Subcutaneous abdominal adipose tissue (tissue), 5 donors: ENCODE measurements at regions not wholly inside any gene's neighbourhood (a gene's known extent, or its start where the extent isn't known, plus 50 kb on each side); places are given as distances from the start of the nearest gene placed in this dataset.
A peak's percentile ranks its signal among the peaks of the same experiment; 100 is the strongest.
"Not testable (repeated sequence)": the region's sequence is repeated elsewhere in the genome, so short reads cannot be mapped to it uniquely, and the experiment has no call there.

Experiments
- H3K27ac ChIP-seq: one replicate; pipeline ENCODE4 v1.7.0; 2013; ENCODE audit warnings: low read depth, mild to moderate bottlenecking, inconsistent platforms, low read length, moderate library complexity
- H3K27me3 ChIP-seq, 5 donors: one replicate each; pipeline ENCODE4 v1.7.0; 2013; ENCODE audit warnings: low read length in 5 of 5, inconsistent platforms in 1 of 5; ENCODE audit not compliant: control insufficient read depth in 5 of 5, insufficient read depth in 4 of 5
- H3K36me3 ChIP-seq, 5 donors: one replicate each; pipeline ENCODE4 v1.7.0; 2013; ENCODE audit warnings: low read length in 5 of 5; ENCODE audit not compliant: control insufficient read depth in 5 of 5, insufficient read depth in 5 of 5
- H3K4me1 ChIP-seq, 5 donors: one replicate each; pipeline ENCODE4 v1.7.0; 2013; ENCODE audit warnings: low read length in 5 of 5, mild to moderate bottlenecking in 3 of 5, moderate library complexity in 1 of 5; ENCODE audit not compliant: control insufficient read depth in 5 of 5, insufficient read depth in 5 of 5
- H3K4me3 ChIP-seq, 5 donors: one replicate each; pipeline ENCODE4 v1.7.0; 2013; ENCODE audit warnings: low read length in 5 of 5, low read depth in 1 of 5
- H3K9ac ChIP-seq, 5 donors: one replicate each; pipeline ENCODE4 v1.7.0; 2013; ENCODE audit warnings: low read length in 5 of 5, mild to moderate bottlenecking in 4 of 5, moderate library complexity in 3 of 5
- H3K9me3 ChIP-seq, 5 donors: one replicate each; pipeline ENCODE4 v1.7.0; 2013; ENCODE audit warnings: low read length in 5 of 5; ENCODE audit not compliant: control insufficient read depth in 5 of 5
- donor health status: healthy.
- donor health status: healthy.
- donor health status: healthy.
- donor health status: healthy.
- donor health status: healthy.

- Histone ChIP-seq H3K4me3 (no peak overlapping the region), H3K27ac (no peak overlapping the region)
Measured at GRCh38 chr2:175853616-175853890, 148.5 kb downstream of the LNPK start.

GRCh38 chr2:175852879-175853615, 149.0 kb downstream of the LNPK start:
- H3K4me3 ChIP-seq, result no peak overlapping the region
- no peaks in the 10 kb centered on the region for H3K36me3 ChIP-seq
- no peak overlapping the region for H3K27ac ChIP-seq
- H3K9me3 ChIP-seq, result peaks cover 0 to 3% (median 0%) of the 10 kb centered on the region in 5 donors
- H3K4me1 ChIP-seq, result no peaks in the 10 kb centered on the region
- no peak overlapping the region for H3K9ac ChIP-seq
- no peaks in the 10 kb centered on the region for H3K27me3 ChIP-seq

More at GRCh38 chr2:175853616-175853890, 148.5 kb downstream of the LNPK start:
- Histone ChIP-seq H3K27me3 (no peaks in the 10 kb centered on the region), H3K36me3 (no peaks in the 10 kb centered on the region), H3K4me1 (no peaks in the 10 kb centered on the region), H3K9me3 (peaks cover 0 to 3% (median 0%) of the 10 kb centered on the region in 5 donors), H3K9ac (no peak overlapping the region)

GRCh38 chr2:175847128-175847527, 154.9 kb downstream of the LNPK start:
- Histone ChIP-seq H3K27ac (no peak overlapping the region), H3K36me3 (no peaks in the 10 kb centered on the region), H3K27me3 (no peaks in the 10 kb centered on the region), H3K4me3 (no peak overlapping the region), H3K9ac (no peak overlapping the region), H3K4me1 (peaks cover 0 to 6% (median 0%) of the 10 kb centered on the region in 5 donors), H3K9me3 (no peaks in the 10 kb centered on the region)

GRCh38 chr2:175844169-175844568, 157.9 kb downstream of the LNPK start:
- Histone ChIP-seq H3K4me3 (no peak overlapping the region), H3K27ac (no peak overlapping the region), H3K9ac (no peak overlapping the region), H3K4me1 (peaks cover 0 to 6% (median 0%) of the 10 kb centered on the region in 5 donors), H3K9me3 (no peaks in the 10 kb centered on the region), H3K36me3 (no peaks in the 10 kb centered on the region), H3K27me3 (no peaks in the 10 kb centered on the region)

GRCh38 chr2:175843625-175844024, 158.4 kb downstream of the LNPK start:
- H3K27ac ChIP-seq, result no peak overlapping the region
- no peaks in the 10 kb centered on the region for H3K9me3 ChIP-seq
- H3K27me3 ChIP-seq, result no peaks in the 10 kb centered on the region
- H3K36me3 ChIP-seq, result no peaks in the 10 kb centered on the region
- H3K4me1 ChIP-seq, result peaks cover 0 to 6% (median 0%) of the 10 kb centered on the region in 5 donors
- H3K4me3 ChIP-seq, result no peak overlapping the region
- H3K9ac ChIP-seq, result no peak overlapping the region

- H3K27me3 ChIP-seq, result no peaks in the 10 kb centered on the region
- H3K9me3 ChIP-seq, result no peaks in the 10 kb centered on the region
- no peak overlapping the region for H3K27ac ChIP-seq
- H3K4me1 ChIP-seq, result peaks cover 0 to 6% (median 0%) of the 10 kb centered on the region in 5 donors
- H3K9ac ChIP-seq, result no peak overlapping the region
- no peak overlapping the region for H3K4me3 ChIP-seq
- H3K36me3 ChIP-seq, result no peaks in the 10 kb centered on the region
Measured at GRCh38 chr2:175842996-175843395, 159.1 kb downstream of the LNPK start.

- not testable (repeated sequence) for H3K27me3 ChIP-seq, H3K36me3 ChIP-seq, H3K4me1 ChIP-seq, H3K9ac ChIP-seq, H3K9me3 ChIP-seq, H3K4me3 ChIP-seq, H3K27ac ChIP-seq
Measured at GRCh38 chr2:175840765-175841164, 161.3 kb downstream of the LNPK start.

GRCh38 chr2:175840256-175840655, 161.8 kb downstream of the LNPK start:
- Histone ChIP-seq H3K9me3 (no peaks in the 10 kb centered on the region), H3K4me1 (peaks cover 0 to 4% (median 0%) of the 10 kb centered on the region in 5 donors), H3K4me3 (no peak overlapping the region), H3K9ac (no peak overlapping the region), H3K36me3 (no peaks in the 10 kb centered on the region), H3K27me3 (no peaks in the 10 kb centered on the region), H3K27ac (no peak overlapping the region)

GRCh38 chr2:175838979-175839378, 163.1 kb downstream of the LNPK start:
- peaks cover 0 to 4% (median 0%) of the 10 kb centered on the region in 5 donors for H3K4me1 ChIP-seq
- no peak overlapping the region for H3K4me3 ChIP-seq
- no peak overlapping the region for H3K9ac ChIP-seq
- no peaks in the 10 kb centered on the region for H3K36me3 ChIP-seq
- no peak overlapping the region for H3K27ac ChIP-seq
- no peaks in the 10 kb centered on the region for H3K9me3 ChIP-seq
- no peaks in the 10 kb centered on the region for H3K27me3 ChIP-seq

GRCh38 chr2:175837046-175837445, 165.0 kb downstream of the LNPK start:
- Histone ChIP-seq H3K9me3 (no peaks in the 10 kb centered on the region), H3K4me3 (no peak overlapping the region), H3K36me3 (no peaks in the 10 kb centered on the region), H3K27me3 (no peaks in the 10 kb centered on the region), H3K27ac (peak overlapping the region; percentile 24), H3K4me1 (peaks cover 0 to 4% (median 0%) of the 10 kb centered on the region in 5 donors), H3K9ac (no peak overlapping the region)
